ENCODE measurements at regions not wholly inside any gene's neighbourhood (a gene's known extent, or its start where the extent isn't known, plus 50 kb on each side); places are given as distances from the start of the nearest gene placed in this dataset.

- ChIA-PET POLR2A (no interaction called here), CTCF (no interaction called here)
- H3K4me1 ChIP-seq (ENCODE audit: control insufficient read depth, extremely low read depth, insufficient read depth, low read length) = no peaks in the 10 kb centered on the region
- no peaks in the 10 kb centered on the region for H3K27me3 ChIP-seq (ENCODE audit: control insufficient read depth in 2 of 2, insufficient read depth in 2 of 2, low read length in 2 of 2)
- no TSS peak for BruUV-seq (replicated peaks)
- H3K9me3 ChIP-seq (replicated peaks; ENCODE audit: control insufficient read depth, insufficient read depth, low read length) = peaks cover under 1% of the 10 kb centered on the region
- FAIRE-seq = no peak
- no peak overlapping the region for H3K4me2 ChIP-seq (ENCODE audit: insufficient read depth, low read length)
- intact Hi-C loops (cut with micrococcal nuclease) = no loop called here
- dilution Hi-C loops (cut with MboI; ENCODE audit: extremely low pct_ligation_motif_present, low sequenced_read_pairs) = no loop called here
- H3K27ac ChIP-seq (ENCODE audit: insufficient read depth, low read depth, low read length) = no peak overlapping the region
- H4K20me1 ChIP-seq (replicated peaks; ENCODE audit: control insufficient read depth, extremely low read depth, insufficient read depth, low read length) = no peaks in the 10 kb centered on the region
- no peak for DNase-seq (ENCODE audit: low read depth, low spot score)
- no peak overlapping the region for H3K9ac ChIP-seq (replicated peaks; ENCODE audit: extremely low read depth, insufficient read depth, low read length)
- no peak overlapping the region for H3K4me3 ChIP-seq (replicated peaks in 1 of 3; ENCODE audit: insufficient read depth in 1 of 3, low read depth in 1 of 3, low read length in 3 of 3)
- H2AFZ ChIP-seq (ENCODE audit: low read depth, low read length) = no peak overlapping the region
- no peaks in the 10 kb centered on the region for H3K9me1 ChIP-seq (replicated peaks; ENCODE audit: control insufficient read depth, extremely low read depth, insufficient read depth, low read length)
- no peaks in the 10 kb centered on the region for H3K36me3 ChIP-seq (ENCODE audit: control insufficient read depth in 2 of 2, extremely low read depth in 1 of 2, insufficient read depth in 2 of 2, low read length in 2 of 2)
- TF ChIP-seq GATA2 (IDR thresholded peaks at IDR 0.05; ENCODE audit: insufficient read depth, insufficient read length, low read depth, low read length) (no peak), MYC (IDR thresholded peaks at IDR 0.05; ENCODE audit: low read depth, low read length) (no peak)
- H3K79me2 ChIP-seq (ENCODE audit: control insufficient read depth, insufficient read depth, low read length) = no peaks in the 10 kb centered on the region
Measured at GRCh38 chr13:62906469-62906868, 1490.8 kb upstream of the PCDH20 start.

- Histone ChIP-seq H3K36me3 (ENCODE audit: control insufficient read depth in 2 of 2, extremely low read depth in 1 of 2, insufficient read depth in 2 of 2, low read length in 2 of 2) (no peaks in the 10 kb centered on the region), H3K27ac (ENCODE audit: insufficient read depth, low read depth, low read length) (no peak overlapping the region), H3K9me1 (replicated peaks; ENCODE audit: control insufficient read depth, extremely low read depth, insufficient read depth, low read length) (no peaks in the 10 kb centered on the region), H2AFZ (ENCODE audit: low read depth, low read length) (no peak overlapping the region), H3K9me3 (replicated peaks; ENCODE audit: control insufficient read depth, insufficient read depth, low read length) (peaks cover 9% of the 10 kb centered on the region), H3K4me3 (replicated peaks in 1 of 3; ENCODE audit: insufficient read depth in 1 of 3, low read depth in 1 of 3, low read length in 3 of 3) (no peak overlapping the region), H3K4me2 (ENCODE audit: insufficient read depth, low read length) (no peak overlapping the region), H3K27me3 (ENCODE audit: control insufficient read depth in 2 of 2, insufficient read depth in 2 of 2, low read length in 2 of 2) (no peaks in the 10 kb centered on the region), H3K9ac (replicated peaks; ENCODE audit: extremely low read depth, insufficient read depth, low read length) (no peak overlapping the region), H3K79me2 (ENCODE audit: control insufficient read depth, insufficient read depth, low read length) (no peaks in the 10 kb centered on the region), H4K20me1 (replicated peaks; ENCODE audit: control insufficient read depth, extremely low read depth, insufficient read depth, low read length) (no peaks in the 10 kb centered on the region), H3K4me1 (ENCODE audit: control insufficient read depth, extremely low read depth, insufficient read depth, low read length) (no peaks in the 10 kb centered on the region)
- intact Hi-C loops (cut with micrococcal nuclease) = no loop called here
- dilution Hi-C loops (cut with MboI; ENCODE audit: extremely low pct_ligation_motif_present, low sequenced_read_pairs) = no loop called here
- TF ChIP-seq CTCF (IDR thresholded peaks at IDR 0.05; ENCODE audit: extremely low read depth in 1 of 2, insufficient read depth in 1 of 2, low read depth in 1 of 2, low read length in 2 of 2) (no peak), MAX (IDR thresholded peaks at IDR 0.05; ENCODE audit: insufficient read depth, insufficient read length) (no peak), POLR2AphosphoS5 (IDR thresholded peaks at IDR 0.05; ENCODE audit: insufficient read depth, low read depth, low read length) (no peak), POLR2A (IDR thresholded peaks at IDR 0.05; ENCODE audit: low read depth, low read length) (no peak), FOS (IDR thresholded peaks at IDR 0.05; ENCODE audit: borderline replicate concordance, insufficient read depth, low read length) (no peak), GATA2 (IDR thresholded peaks at IDR 0.05; ENCODE audit: insufficient read depth, insufficient read length, low read depth, low read length) (no peak), MYC (IDR thresholded peaks at IDR 0.05; ENCODE audit: low read depth, low read length) (no peak), JUN (IDR thresholded peaks at IDR 0.05; ENCODE audit: borderline replicate concordance, insufficient read depth, insufficient read length, low read depth) (no peak), EZH2 (IDR thresholded peaks at IDR 0.05; ENCODE audit: borderline replicate concordance, low read depth, low read length, severe bottlenecking) (no peak)
- BruUV-seq (replicated peaks) = no TSS peak
- DNase-seq (ENCODE audit: low read depth, low spot score) (no peak), FAIRE-seq (no peak)
- ChIA-PET CTCF (no interaction called here), POLR2A (no interaction called here)
Measured at GRCh38 chr13:62887046-62887445, 1471.4 kb upstream of the PCDH20 start.

Data from endothelial cell of umbilical vein (primary cell).